ENCODE measurements at regions not wholly inside any gene's neighbourhood (a gene's known extent, or its start where the extent isn't known, plus 50 kb on each side); places are given as distances from the start of the nearest gene placed in this dataset.

DNA sequence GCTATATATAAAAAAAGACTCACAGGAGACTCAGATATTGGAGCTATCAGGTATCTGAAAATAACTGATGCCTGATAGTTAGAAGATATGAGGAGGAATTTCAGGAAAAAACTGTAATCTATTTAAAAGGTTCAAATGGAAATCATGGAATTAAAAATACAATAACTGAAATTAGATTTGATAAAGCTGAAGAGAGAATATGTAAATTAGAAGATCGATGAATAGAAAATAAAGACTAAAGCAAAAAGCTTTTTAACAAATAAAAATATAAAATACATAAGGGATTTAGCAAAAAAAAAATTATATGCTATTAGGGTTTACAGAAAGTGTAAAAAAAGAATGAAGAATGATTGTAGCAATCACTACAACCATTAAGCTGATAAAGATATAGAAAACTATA, 679.8 kb upstream of the LMCD1 start:
- no peaks in the 10 kb centered on the region for H3F3A ChIP-seq (ENCODE audit: control insufficient read depth, insufficient read depth)
- H3K9me3 ChIP-seq (ENCODE audit: control insufficient read depth, insufficient read depth, low read length), result no peaks in the 10 kb centered on the region
- no peaks in the 10 kb centered on the region for H3K4me1 ChIP-seq (ENCODE audit: control insufficient read depth, low read length)
- no peaks in the 10 kb centered on the region for H3K27me3 ChIP-seq (ENCODE audit: control insufficient read depth, low read length)
- no peak overlapping the region for H3K4me3 ChIP-seq (ENCODE audit: low read length)
- no peaks in the 10 kb centered on the region for H4K20me1 ChIP-seq (ENCODE audit: control insufficient read depth, insufficient read depth, low read depth, low read length)
- H3K36me3 ChIP-seq (ENCODE audit: control insufficient read depth, low read length), result no peaks in the 10 kb centered on the region
- TF ChIP-seq EZH2phosphoT487 (IDR thresholded peaks at IDR 0.05; ENCODE audit: borderline replicate concordance, low read length), result no peak
- TF ChIP-seq, protein P1, sequence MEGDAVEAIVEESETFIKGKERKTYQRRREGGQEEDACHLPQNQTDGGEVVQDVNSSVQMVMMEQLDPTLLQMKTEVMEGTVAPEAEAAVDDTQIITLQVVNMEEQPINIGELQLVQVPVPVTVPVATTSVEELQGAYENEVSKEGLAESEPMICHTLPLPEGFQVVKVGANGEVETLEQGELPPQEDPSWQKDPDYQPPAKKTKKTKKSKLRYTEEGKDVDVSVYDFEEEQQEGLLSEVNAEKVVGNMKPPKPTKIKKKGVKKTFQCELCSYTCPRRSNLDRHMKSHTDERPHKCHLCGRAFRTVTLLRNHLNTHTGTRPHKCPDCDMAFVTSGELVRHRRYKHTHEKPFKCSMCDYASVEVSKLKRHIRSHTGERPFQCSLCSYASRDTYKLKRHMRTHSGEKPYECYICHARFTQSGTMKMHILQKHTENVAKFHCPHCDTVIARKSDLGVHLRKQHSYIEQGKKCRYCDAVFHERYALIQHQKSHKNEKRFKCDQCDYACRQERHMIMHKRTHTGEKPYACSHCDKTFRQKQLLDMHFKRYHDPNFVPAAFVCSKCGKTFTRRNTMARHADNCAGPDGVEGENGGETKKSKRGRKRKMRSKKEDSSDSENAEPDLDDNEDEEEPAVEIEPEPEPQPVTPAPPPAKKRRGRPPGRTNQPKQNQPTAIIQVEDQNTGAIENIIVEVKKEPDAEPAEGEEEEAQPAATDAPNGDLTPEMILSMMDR (IDR thresholded peaks at IDR 0.05; ENCODE audit: low read depth, low read length, poor library complexity, severe bottlenecking), result no peak
- H3K9me2 ChIP-seq (replicated peaks; ENCODE audit: control insufficient read depth, low read length), result no peaks in the 10 kb centered on the region
- H3K27ac ChIP-seq (ENCODE audit: low read depth, low read length), result no peak overlapping the region
- H3K4me2 ChIP-seq (ENCODE audit: low read length), result no peak overlapping the region
- H3K79me2 ChIP-seq (ENCODE audit: control insufficient read depth, low read length), result no peaks in the 10 kb centered on the region

DNA sequence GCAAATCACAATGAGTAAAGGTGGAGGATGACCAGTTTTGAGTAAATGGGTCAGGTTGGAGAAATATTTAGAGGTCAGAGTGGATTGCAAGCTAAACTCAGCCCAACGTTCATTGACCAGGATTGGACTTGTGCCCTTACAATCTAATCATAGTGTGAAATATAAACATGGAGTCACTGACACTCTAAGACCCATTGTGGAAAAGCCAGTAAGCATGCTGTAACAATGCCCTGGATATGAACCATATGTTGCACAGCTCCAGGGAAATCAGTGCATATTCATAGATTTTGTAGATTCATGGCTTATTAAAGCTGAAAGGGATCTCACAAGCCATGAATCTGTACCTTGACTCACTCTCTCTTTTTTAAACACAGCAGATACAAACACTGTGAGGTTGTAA, 660.2 kb upstream of the LMCD1 start:
- Histone ChIP-seq H3K27me3 (ENCODE audit: control insufficient read depth, low read length) (no peaks in the 10 kb centered on the region), H3K4me1 (ENCODE audit: control insufficient read depth, low read length) (no peaks in the 10 kb centered on the region), H3K9me2 (replicated peaks; ENCODE audit: control insufficient read depth, low read length) (no peaks in the 10 kb centered on the region; the same call in 1 of the 2 replicates), H3K4me2 (ENCODE audit: low read length) (no peak overlapping the region), H3K79me2 (ENCODE audit: control insufficient read depth, low read length) (no peaks in the 10 kb centered on the region), H3K9me3 (ENCODE audit: control insufficient read depth, insufficient read depth, low read length) (no peaks in the 10 kb centered on the region), H4K20me1 (ENCODE audit: control insufficient read depth, insufficient read depth, low read depth, low read length) (no peaks in the 10 kb centered on the region), H3F3A (ENCODE audit: control insufficient read depth, insufficient read depth) (no peaks in the 10 kb centered on the region), H3K36me3 (ENCODE audit: control insufficient read depth, low read length) (no peaks in the 10 kb centered on the region), H3K27ac (ENCODE audit: low read depth, low read length) (no peak overlapping the region), H3K4me3 (ENCODE audit: low read length) (no peak overlapping the region)
- TF ChIP-seq, protein P1 (IDR thresholded peaks at IDR 0.05; ENCODE audit: low read depth, low read length, poor library complexity, severe bottlenecking), result no peak

DNA sequence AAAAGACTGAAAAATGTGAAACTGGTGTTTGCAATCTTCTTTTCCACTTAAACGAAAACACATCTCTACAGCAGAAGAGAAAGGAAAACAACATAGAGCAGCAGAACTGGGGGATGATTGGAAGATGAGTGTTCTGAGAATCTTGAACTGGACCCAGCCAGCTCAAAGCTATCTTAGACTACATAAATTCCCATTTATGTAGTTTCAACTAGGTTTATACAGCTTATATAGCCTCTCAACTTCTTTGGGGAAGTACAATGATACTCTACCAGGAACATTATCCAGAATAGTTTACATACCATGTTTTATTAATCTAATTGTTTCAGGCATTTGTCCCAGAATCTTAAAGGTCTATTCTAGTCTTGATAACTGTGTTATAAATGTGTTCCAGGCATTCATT, 658.2 kb upstream of the LMCD1 start:
- Histone ChIP-seq H3K4me2 (ENCODE audit: low read length) (no peak overlapping the region), H3K4me1 (ENCODE audit: control insufficient read depth, low read length) (no peaks in the 10 kb centered on the region), H3K9me3 (ENCODE audit: control insufficient read depth, insufficient read depth, low read length) (no peaks in the 10 kb centered on the region), H3K9me2 (replicated peaks; ENCODE audit: control insufficient read depth, low read length) (no peaks in the 10 kb centered on the region), H3K79me2 (ENCODE audit: control insufficient read depth, low read length) (no peaks in the 10 kb centered on the region), H3K4me3 (ENCODE audit: low read length) (no peak overlapping the region), H3F3A (ENCODE audit: control insufficient read depth, insufficient read depth) (no peaks in the 10 kb centered on the region), H4K20me1 (ENCODE audit: control insufficient read depth, insufficient read depth, low read depth, low read length) (no peaks in the 10 kb centered on the region), H3K27ac (ENCODE audit: low read depth, low read length) (no peak overlapping the region), H3K36me3 (ENCODE audit: control insufficient read depth, low read length) (no peaks in the 10 kb centered on the region), H3K27me3 (ENCODE audit: control insufficient read depth, low read length) (no peaks in the 10 kb centered on the region)
- TF ChIP-seq, protein P1 (IDR thresholded peaks at IDR 0.05; ENCODE audit: low read depth, low read length, poor library complexity, severe bottlenecking), result no peak
- no peak for TF ChIP-seq EZH2phosphoT487 (IDR thresholded peaks at IDR 0.05; ENCODE audit: borderline replicate concordance, low read length)

DNA sequence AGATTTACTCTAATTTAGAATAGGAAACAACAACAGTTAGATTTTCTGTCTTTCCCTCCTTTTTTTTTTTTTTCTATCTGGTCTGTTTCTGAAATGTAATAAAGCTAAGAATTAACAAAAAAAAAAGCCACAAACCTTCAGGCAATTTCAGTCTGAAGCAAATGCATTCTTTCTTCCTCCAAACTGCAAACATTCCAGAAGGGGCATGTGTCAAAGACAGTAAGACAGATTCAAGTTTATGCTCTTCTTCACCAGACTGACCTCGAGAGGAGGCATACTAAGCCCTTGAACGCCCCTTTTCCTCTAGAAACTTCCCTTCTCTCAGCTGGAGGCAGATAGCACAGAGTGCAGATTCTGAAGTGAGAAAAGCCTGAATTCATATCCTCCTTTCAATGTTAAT, 654.6 kb upstream of the LMCD1 start:
- Histone ChIP-seq H3K4me3 (ENCODE audit: low read length) (no peak overlapping the region), H3K4me1 (ENCODE audit: control insufficient read depth, low read length) (no peaks in the 10 kb centered on the region), H3K9me3 (ENCODE audit: control insufficient read depth, insufficient read depth, low read length) (no peaks in the 10 kb centered on the region), H3K4me2 (ENCODE audit: low read length) (no peak overlapping the region), H3K79me2 (ENCODE audit: control insufficient read depth, low read length) (no peaks in the 10 kb centered on the region), H4K20me1 (ENCODE audit: control insufficient read depth, insufficient read depth, low read depth, low read length) (no peaks in the 10 kb centered on the region), H3K9me2 (replicated peaks; ENCODE audit: control insufficient read depth, low read length) (no peaks in the 10 kb centered on the region), H3K27me3 (ENCODE audit: control insufficient read depth, low read length) (no peaks in the 10 kb centered on the region), H3K36me3 (ENCODE audit: control insufficient read depth, low read length) (no peaks in the 10 kb centered on the region), H3F3A (ENCODE audit: control insufficient read depth, insufficient read depth) (no peaks in the 10 kb centered on the region), H3K27ac (ENCODE audit: low read depth, low read length) (no peak overlapping the region)
- TF ChIP-seq, protein P1 (IDR thresholded peaks at IDR 0.05; ENCODE audit: low read depth, low read length, poor library complexity, severe bottlenecking), result no peak
- no peak for TF ChIP-seq EZH2phosphoT487 (IDR thresholded peaks at IDR 0.05; ENCODE audit: borderline replicate concordance, low read length)

All from DOHH2 (cell line).